HG03108 (cell line): ENCODE measurements at regions not wholly inside any gene's neighbourhood (a gene's known extent, or its start where the extent isn't known, plus 50 kb on each side); places are given as distances from the start of the nearest gene placed in this dataset.

Source experiments
- ATAC-seq: cut with Tn5 transposase; IDR thresholded peaks from one replicate; pipeline ENCODE4 v1.9.1; 2021; ENCODE audit warnings: moderate library complexity; ENCODE audit not compliant: unreplicated experiment

DNA sequence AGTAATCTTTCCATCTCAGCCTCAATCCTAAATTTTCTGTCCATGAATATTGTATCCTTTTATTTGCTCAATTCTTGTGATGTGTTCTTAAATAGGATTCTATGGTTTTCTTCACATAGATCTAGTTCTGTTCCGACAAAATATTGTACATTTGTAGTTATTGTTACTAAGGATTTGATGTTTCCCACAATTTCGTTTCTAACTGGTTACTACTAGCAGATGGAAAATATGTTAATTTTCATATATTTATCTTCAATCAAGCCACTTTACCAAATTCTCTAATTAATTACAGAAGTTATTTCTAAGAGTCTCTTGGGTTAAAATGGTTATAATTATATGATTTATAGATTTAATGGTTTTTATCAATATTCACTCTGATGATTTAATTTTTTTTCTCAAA is 60.3 kb downstream of the SEC61B start:
- ATAC-seq: no peak

GRCh38 chr9:99285965-99286364 is 63.9 kb downstream of the SEC61B start:
- no peak for ATAC-seq

GRCh38 chr9:99286536-99286935 is 64.5 kb downstream of the SEC61B start:
- no peak for ATAC-seq

DNA sequence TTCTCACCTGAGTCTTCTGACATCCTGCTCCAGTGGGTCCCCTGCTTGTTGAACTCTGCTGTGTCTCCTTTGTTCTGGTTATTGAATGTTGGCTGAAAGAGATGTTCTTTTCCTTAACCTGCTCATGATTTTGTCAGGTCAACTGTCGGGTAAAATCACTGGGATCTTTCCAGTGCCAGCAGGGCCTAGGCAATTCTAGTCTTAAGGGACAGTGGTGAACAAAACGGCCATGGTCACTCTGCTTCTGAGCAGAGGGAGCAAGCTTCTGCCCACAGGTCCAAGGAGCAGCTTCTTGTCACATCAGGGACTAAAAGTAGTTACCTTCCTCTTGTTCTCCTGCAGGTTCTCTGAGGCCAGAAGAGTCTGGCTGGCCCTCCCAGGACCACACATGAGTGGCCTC is 65.6 kb downstream of the SEC61B start:
- ATAC-seq: no peak

- ATAC-seq: no peak
Measured at GRCh38 chr9:99288830-99289229, 66.7 kb downstream of the SEC61B start.

DNA sequence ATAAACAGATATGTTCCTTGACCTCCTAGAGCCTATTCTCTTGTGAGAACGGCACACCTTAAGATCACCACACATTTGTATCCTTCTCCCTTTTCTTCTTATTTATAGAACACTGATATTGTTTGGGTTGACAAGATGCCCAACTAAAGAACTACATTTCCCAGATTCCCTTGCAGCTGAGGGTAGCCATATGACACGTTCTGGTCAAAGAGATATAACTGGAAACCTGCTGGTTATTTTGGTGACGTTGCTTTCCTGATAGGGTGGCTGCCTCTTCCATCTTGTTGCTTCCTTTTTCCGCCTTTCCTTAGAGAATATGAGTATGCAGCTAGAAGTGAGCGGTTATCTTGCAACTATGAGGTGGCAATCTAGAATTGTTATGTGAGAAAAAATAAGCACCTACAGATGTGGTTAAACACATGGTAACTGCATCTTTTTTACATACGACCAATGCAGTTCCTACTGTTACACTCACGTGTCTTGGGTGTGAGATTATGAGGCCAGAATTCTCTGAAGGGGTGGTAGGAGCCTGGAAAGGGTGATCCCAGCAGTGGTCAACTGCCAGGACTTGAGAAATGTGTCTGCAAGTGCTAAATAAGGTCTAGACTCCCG is 72.9 kb downstream of the SEC61B start:
- no peak for ATAC-seq

DNA sequence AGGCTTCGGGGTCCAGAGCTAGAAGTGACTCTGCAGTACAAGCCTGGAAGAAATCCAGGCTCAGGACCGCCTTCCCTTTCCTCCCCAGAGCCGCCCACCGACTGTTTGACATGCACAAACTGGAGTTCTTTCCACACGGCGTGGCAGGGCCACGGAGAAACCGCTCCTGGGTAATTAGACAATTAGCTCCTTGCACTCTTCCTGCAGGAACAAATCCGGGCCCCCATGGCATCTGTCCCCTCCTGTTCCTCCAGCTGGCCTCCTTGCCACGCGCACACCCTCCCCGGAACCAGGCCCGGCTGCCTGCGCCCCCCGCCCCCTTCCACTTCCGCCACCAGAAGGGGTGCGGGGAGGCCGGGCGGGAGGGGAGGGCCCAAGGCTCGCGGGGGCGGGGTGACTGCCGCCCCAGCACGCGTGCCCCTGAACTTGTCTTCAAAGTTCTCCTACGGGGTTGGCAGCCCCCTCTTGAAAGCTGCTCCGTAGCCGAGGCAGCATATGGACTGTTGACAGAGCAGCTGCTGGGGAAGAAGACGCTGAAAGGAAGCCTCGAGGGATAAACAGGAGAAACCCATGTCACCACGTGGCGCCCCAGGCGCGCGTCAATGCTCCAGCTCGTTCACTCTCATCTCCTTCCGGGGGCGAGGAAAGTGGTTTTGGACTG is 74.3 kb downstream of the SEC61B start:
- ATAC-seq: no peak

DNA sequence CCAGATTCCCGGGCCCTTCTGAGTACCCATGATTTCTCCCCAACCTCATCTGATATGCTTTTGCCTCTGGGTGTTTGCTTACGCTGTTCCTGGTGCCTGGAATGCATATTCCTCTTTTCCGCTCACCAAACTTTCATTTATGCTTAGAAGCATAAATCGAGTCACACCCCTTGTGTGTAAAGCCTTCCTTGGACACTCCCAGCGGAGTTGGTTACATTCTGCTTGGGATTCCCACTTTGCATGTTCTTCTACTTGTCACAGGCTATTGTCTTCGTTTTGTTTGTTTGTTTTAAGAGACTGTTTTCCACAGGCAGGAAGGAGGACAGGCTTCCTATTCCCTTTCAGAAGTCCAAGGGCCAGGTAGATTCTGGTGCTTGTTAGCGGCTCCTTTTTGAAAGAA is 76.5 kb downstream of the SEC61B start:
- ATAC-seq: no peak

DNA sequence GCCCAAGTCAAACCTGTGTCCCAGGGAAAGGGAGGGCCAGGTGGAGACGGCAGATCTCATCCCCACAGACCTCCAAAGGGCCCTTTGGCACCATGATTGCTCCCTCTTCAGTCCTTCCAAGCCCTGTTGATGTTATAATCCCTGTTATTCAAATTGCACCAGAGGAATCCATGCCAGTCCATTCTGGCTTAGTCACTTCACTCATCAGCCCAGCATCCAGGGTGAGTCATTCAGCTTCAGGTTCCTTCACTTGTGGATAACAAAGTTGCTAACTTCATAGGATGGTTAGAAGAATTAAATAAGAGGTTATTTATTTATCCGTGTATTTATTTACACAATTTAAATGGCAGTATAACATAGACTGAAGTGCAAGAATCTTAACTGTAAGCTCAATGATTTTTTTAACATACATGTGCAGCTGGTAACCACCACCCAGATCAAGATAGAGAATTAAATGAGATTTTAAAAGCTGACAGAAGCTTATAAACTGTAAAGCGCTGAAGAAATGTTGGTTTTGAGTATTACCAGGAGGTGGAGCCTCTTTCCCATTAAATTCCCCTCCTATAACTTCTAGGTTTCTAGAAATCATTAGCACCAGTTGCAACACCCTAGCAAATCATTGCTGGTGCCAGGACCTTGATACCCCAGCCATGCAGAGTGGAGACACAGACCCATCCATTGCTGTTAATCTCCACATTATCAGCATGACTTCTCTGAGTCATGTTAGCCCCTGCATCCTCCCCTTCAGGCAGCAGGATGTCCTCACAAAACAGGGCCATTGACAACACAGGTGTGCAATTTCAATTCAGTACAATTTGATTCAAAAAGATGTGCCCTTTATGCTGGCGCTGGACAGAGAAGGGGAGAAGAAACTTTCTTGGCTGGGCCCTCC is 77.4 kb downstream of the SEC61B start:
- ATAC-seq: no peak

GRCh38 chr9:99300103-99300439 is 78.0 kb downstream of the SEC61B start:
- no peak for ATAC-seq

GRCh38 chr9:99300603-99301002 is 78.5 kb downstream of the SEC61B start:
- no peak for ATAC-seq

GRCh38 chr9:99303177-99303576 is 81.1 kb downstream of the SEC61B start:
- no peak for ATAC-seq

DNA sequence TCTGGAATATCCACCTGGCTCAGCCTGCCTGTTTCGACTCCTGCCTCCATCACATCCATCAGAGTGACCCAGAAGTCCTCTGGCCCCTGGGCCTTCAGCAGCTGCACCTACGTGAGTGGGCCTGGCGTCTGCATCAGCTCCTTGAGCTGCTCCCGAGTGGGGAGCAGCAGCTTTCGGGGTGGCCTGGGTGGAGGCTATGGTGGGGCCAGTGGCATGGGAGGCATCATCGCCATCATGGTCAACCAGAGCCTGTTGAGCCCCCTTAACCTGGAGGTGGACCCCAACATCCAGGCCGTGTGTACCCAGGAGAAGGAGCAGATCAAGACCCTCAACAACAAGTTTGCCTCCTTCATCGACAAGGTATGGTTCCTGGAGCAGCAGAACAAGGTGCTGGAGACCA is 83.0 kb downstream of the SEC61B start:
- ATAC-seq: no peak

- ATAC-seq: no peak
Measured at GRCh38 chr9:99305820-99306811, 84.0 kb downstream of the SEC61B start.

GRCh38 chr9:99307851-99308250 is 85.8 kb downstream of the SEC61B start:
- ATAC-seq: no peak

DNA sequence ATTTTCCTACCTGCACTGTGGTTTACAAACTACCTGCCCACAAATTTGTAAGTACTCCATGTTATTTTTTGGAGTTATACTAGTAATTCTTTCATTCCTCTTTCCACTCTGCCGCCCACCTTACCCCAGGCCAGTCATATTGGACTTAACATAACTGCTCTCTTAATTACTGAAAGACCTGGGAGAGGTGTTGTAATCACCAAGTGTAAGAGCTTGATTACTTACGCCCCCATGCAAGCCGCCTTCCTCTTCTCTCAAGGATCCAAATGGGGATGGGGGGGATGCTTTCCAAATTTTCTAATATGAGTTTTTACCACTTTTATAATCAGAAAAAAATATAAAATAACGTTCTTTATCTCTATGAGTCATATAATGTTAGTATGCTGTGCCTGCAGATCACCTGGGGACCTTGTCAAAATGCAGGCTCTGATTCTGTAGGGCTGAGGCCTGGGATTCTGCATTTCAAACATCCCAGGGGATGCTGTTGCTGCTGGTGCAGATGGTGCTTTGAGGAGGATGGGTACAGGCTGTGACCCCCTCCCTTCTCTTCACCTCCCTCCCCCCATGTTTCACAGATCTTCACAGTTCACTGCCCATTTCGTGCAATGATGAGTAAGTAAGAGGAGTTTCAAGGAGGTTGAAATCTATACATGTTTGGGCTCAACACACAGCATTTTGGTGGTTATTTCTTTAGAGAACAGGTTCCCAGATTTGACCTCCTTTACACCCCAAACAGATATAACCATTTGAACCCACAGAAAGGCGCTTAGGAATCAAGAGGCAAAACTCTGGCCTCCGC is 87.3 kb downstream of the SEC61B start:
- no peak for ATAC-seq

GRCh38 chr9:99312736-99313135 is 90.7 kb downstream of the SEC61B start:
- ATAC-seq: no peak

DNA sequence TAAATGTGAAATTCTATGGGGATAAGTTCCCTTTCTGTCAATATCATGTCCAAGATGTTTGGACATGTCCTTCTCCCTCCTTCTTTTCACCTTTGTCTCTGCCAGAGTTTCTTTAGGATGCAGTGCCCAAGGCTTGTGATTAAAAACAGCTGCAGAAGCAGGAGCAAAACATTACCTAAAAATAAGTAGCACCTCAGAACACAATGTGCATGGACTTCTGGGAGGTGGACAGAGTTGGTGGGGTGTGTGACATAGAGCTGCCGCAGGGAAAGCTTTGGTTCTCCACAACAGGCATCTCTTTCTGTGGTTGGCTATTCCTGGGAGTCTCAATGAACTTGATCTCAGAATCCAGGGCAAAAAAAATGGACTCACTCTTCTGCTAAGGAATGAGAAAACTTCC is 97.0 kb downstream of the SEC61B start:
- no peak for ATAC-seq

DNA sequence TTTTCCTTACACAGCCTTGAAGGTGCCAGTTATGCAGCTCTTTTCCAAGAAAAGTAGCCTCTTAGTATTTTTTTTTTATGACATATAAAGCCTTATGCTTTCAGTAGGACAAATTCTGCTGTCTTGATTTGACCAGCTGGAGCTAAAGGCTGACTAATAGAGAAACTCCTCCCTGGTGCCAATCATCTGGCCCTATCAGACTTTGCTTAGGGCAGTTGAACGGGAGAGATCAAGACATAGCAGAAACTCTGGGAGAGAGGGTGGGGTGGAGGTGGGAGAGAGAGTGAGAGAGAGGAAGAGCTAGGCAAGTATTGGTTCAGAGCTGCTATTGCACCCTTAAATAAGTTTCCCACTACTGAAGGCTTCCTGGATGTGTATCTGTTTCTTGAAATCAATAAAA is 100.2 kb downstream of the SEC61B start:
- no peak for ATAC-seq
